NCI-H226 (cell line): ENCODE measurements at regions not wholly inside any gene's neighbourhood (a gene's known extent, or its start where the extent isn't known, plus 50 kb on each side); places are given as distances from the start of the nearest gene placed in this dataset.
"Not testable (repeated sequence)": the region's sequence is repeated elsewhere in the genome, so short reads cannot be mapped to it uniquely, and the experiment has no call there.

Source experiments
- DNase-seq: peaks from one replicate; pipeline ENCODE4 v3.0.0-alpha.2; 2015

GRCh38 chr3:171915275-171915674 is 72.1 kb downstream of the TMEM212 start:
- DNase-seq: no peak

- no peak for DNase-seq
Observed at GRCh38 chr3:171916888-171917287, 73.7 kb downstream of the TMEM212 start.

GRCh38 chr3:171922629-171923028 is 79.5 kb downstream of the TMEM212 start:
- not testable (repeated sequence) for DNase-seq

- not testable (repeated sequence) for DNase-seq
Observed at GRCh38 chr3:171923668-171924067, 80.5 kb downstream of the TMEM212 start.

GRCh38 chr3:171924864-171925263 is 81.7 kb downstream of the TMEM212 start:
- not testable (repeated sequence) for DNase-seq

GRCh38 chr3:171932153-171932611 is 89.0 kb downstream of the TMEM212 start:
- DNase-seq: no peak

- DNase-seq: no peak
Observed at GRCh38 chr3:171933441-171933840, 90.3 kb downstream of the TMEM212 start.

GRCh38 chr3:171935261-171936123 is 92.3 kb downstream of the TMEM212 start:
- DNase-seq: no peak

- DNase-seq: peak; percentile 75
Observed at GRCh38 chr3:171936191-171936841, 93.2 kb downstream of the TMEM212 start.

- no peak for DNase-seq
Observed at GRCh38 chr3:171939578-171939977, 96.4 kb downstream of the TMEM212 start.

- no peak for DNase-seq
Observed at GRCh38 chr3:171940151-171940649, 97.1 kb downstream of the TMEM212 start.

- DNase-seq: no peak
Observed at GRCh38 chr3:171943262-171944117, 95.9 kb upstream of the FNDC3B start.

GRCh38 chr3:171944118-171945016 is 95.0 kb upstream of the FNDC3B start:
- DNase-seq: no peak

GRCh38 chr3:171948674-171949073 is 90.7 kb upstream of the FNDC3B start:
- DNase-seq: no peak

GRCh38 chr3:171949554-171949953 is 89.8 kb upstream of the FNDC3B start:
- DNase-seq: no peak

GRCh38 chr3:171950373-171950772 is 89.0 kb upstream of the FNDC3B start:
- DNase-seq: no peak

- DNase-seq: no peak
Observed at GRCh38 chr3:171951597-171951996, 87.8 kb upstream of the FNDC3B start.

GRCh38 chr3:171953301-171954022 is 85.9 kb upstream of the FNDC3B start:
- no peak for DNase-seq

- no peak for DNase-seq
Observed at GRCh38 chr3:171954690-171955383, 84.5 kb upstream of the FNDC3B start.

- DNase-seq: no peak
Observed at GRCh38 chr3:171955598-171955997, 83.8 kb upstream of the FNDC3B start.
